ENCODE measurements at regions not wholly inside any gene's neighbourhood (a gene's known extent, or its start where the extent isn't known, plus 50 kb on each side); places are given as distances from the start of the nearest gene placed in this dataset.

DNA sequence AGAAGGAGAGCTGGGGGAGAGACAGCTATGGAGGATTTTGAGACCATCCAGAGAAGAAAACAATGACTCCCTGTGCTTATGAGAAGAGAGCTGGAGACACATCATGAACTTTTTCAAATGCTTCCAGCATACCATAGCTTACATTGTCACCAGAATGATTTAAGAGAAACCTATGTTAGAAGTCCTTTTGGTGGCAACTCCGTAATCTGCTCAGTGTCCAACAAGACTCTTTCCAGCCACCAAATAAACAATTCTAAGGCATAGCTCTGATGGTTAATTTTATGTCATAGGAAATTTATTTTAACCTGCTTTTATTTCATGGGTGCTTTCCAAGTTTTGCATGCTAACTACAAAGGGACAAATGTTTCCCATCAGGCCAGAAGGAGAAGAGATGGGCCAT, 200.3 kb upstream of the MCTP2 start:
- Mint-ChIP-seq H3K9me3 (ENCODE audit: unreplicated experiment) (no peaks in the 10 kb centered on the region), H3K27me3 (ENCODE audit: unreplicated experiment) (peaks cover 5% of the 10 kb centered on the region), H3K4me1 (ENCODE audit: low read depth, unreplicated experiment) (no peaks in the 10 kb centered on the region), H3K4me3 (ENCODE audit: unreplicated experiment) (no peak overlapping the region), H3K27ac (ENCODE audit: unreplicated experiment) (no peak overlapping the region), H3K36me3 (ENCODE audit: unreplicated experiment) (no peaks in the 10 kb centered on the region)
- DNase-seq = no peak
- TF ChIP-seq CTCF (IDR thresholded peaks at IDR 0.05; ENCODE audit: partially characterized antibody, unreplicated experiment) = no peak

DNA sequence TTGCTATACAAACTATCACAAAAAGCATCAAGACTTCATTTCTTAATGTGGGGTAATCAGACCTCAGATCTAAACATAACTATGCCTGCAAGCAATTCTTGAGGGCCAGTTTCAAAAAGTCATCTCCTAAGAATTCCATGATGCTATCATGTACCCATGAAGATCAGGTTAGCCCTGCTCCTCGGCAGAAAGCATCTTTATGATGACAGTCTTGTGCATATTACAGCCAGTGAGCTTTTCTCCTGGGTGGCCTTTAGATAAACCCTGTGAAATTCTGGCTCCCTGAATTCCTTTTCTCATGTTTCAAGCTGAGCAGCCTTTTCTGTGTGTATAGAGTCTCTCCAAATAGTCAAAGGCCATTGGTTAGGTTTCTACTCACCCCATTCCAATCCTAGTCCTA, 201.9 kb upstream of the MCTP2 start:
- no peak overlapping the region for H3K4me3 Mint-ChIP-seq (ENCODE audit: unreplicated experiment)
- DNase-seq = no peak
- H3K27me3 Mint-ChIP-seq (ENCODE audit: unreplicated experiment) = peaks cover 3% of the 10 kb centered on the region
- no peaks in the 10 kb centered on the region for H3K36me3 Mint-ChIP-seq (ENCODE audit: unreplicated experiment)
- H3K4me1 Mint-ChIP-seq (ENCODE audit: low read depth, unreplicated experiment) = no peaks in the 10 kb centered on the region
- no peaks in the 10 kb centered on the region for H3K9me3 Mint-ChIP-seq (ENCODE audit: unreplicated experiment)
- TF ChIP-seq CTCF (IDR thresholded peaks at IDR 0.05; ENCODE audit: partially characterized antibody, unreplicated experiment) = no peak
- H3K27ac Mint-ChIP-seq (ENCODE audit: unreplicated experiment) = no peak overlapping the region

DNA sequence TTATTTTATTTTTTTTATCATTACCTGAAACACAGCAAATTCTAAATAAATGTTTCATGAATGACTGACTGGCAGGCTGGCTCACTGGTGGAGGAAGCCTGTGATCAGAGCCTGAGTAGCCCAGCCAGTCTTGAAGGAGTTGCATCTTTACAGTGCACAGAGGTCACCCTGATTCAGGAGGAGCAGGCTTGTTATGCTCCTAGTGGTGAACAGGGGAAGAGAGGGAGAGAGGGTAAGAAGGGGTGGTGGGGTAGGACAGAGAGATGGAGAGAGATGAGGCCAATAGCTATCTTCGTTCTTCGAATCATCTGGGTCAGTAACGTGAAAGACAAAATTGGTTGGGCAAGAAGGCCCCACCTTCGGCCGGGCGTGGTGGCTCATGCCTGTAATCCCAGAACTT, 202.6 kb upstream of the MCTP2 start:
- TF ChIP-seq CTCF (IDR thresholded peaks at IDR 0.05; ENCODE audit: partially characterized antibody, unreplicated experiment) = no peak
- no peaks in the 10 kb centered on the region for H3K4me1 Mint-ChIP-seq (ENCODE audit: low read depth, unreplicated experiment)
- no peak overlapping the region for H3K27ac Mint-ChIP-seq (ENCODE audit: unreplicated experiment)
- H3K9me3 Mint-ChIP-seq (ENCODE audit: unreplicated experiment) = no peaks in the 10 kb centered on the region
- peaks cover 3% of the 10 kb centered on the region for H3K27me3 Mint-ChIP-seq (ENCODE audit: unreplicated experiment)
- H3K4me3 Mint-ChIP-seq (ENCODE audit: unreplicated experiment) = no peak overlapping the region
- no peak for DNase-seq
- H3K36me3 Mint-ChIP-seq (ENCODE audit: unreplicated experiment) = no peaks in the 10 kb centered on the region

- Mint-ChIP-seq H3K4me1 (ENCODE audit: low read depth, unreplicated experiment) (no peaks in the 10 kb centered on the region), H3K4me3 (ENCODE audit: unreplicated experiment) (no peak overlapping the region), H3K36me3 (ENCODE audit: unreplicated experiment) (no peaks in the 10 kb centered on the region), H3K27me3 (ENCODE audit: unreplicated experiment) (peaks cover 3% of the 10 kb centered on the region), H3K27ac (ENCODE audit: unreplicated experiment) (no peak overlapping the region), H3K9me3 (ENCODE audit: unreplicated experiment) (no peaks in the 10 kb centered on the region)
- no peak for DNase-seq
- TF ChIP-seq CTCF (IDR thresholded peaks at IDR 0.05; ENCODE audit: partially characterized antibody, unreplicated experiment) = no peak
Measured at GRCh38 chr15:94028121-94028520, 203.2 kb upstream of the MCTP2 start.

- H3K27ac Mint-ChIP-seq (ENCODE audit: unreplicated experiment) = no peak overlapping the region
- H3K9me3 Mint-ChIP-seq (ENCODE audit: unreplicated experiment) = no peaks in the 10 kb centered on the region
- TF ChIP-seq CTCF (IDR thresholded peaks at IDR 0.05; ENCODE audit: partially characterized antibody, unreplicated experiment) = no peak
- H3K27me3 Mint-ChIP-seq (ENCODE audit: unreplicated experiment) = peaks cover 3% of the 10 kb centered on the region
- no peak for DNase-seq
- no peaks in the 10 kb centered on the region for H3K4me1 Mint-ChIP-seq (ENCODE audit: low read depth, unreplicated experiment)
- no peaks in the 10 kb centered on the region for H3K36me3 Mint-ChIP-seq (ENCODE audit: unreplicated experiment)
- no peak overlapping the region for H3K4me3 Mint-ChIP-seq (ENCODE audit: unreplicated experiment)
Measured at GRCh38 chr15:94027581-94027980, 203.8 kb upstream of the MCTP2 start.
